Parathyroid adenoma (tissue), 2 donors: ENCODE measurements at regions not wholly inside any gene's neighbourhood (a gene's known extent, or its start where the extent isn't known, plus 50 kb on each side); places are given as distances from the start of the nearest gene placed in this dataset.
"Not testable (repeated sequence)": the region's sequence is repeated elsewhere in the genome, so short reads cannot be mapped to it uniquely, and the experiment has no call there.

ENCODE experiments used
- H2AFZ ChIP-seq: fragments of 300-600 bp; sonication (generic); one replicate; pipeline ENCODE4 v1.7.0; 2017; ENCODE audit warnings: antibody characterized with exemption, mild to moderate bottlenecking
- H3K27ac ChIP-seq: fragments of 300-600 bp; sonication (generic); one replicate; pipeline ENCODE4 v1.7.0; 2017
- H3K27me3 ChIP-seq: fragments of 300-600 bp; sonication (generic); one replicate; pipeline ENCODE4 v1.7.0; 2017; ENCODE audit warnings: low read length; ENCODE audit not compliant: control insufficient read depth, insufficient read depth
- H3K36me3 ChIP-seq: fragments of 300-600 bp; sonication (generic); one replicate; pipeline ENCODE4 v1.7.0; 2017; ENCODE audit warnings: low read length; ENCODE audit not compliant: control insufficient read depth, insufficient read depth
- H3K4me1 ChIP-seq: fragments of 300-600 bp; sonication (generic); one replicate; pipeline ENCODE4 v1.7.0; 2017; ENCODE audit warnings: control low read depth
- H3K4me2 ChIP-seq: fragments of 300-600 bp; sonication (generic); one replicate; pipeline ENCODE4 v1.7.0; 2017; ENCODE audit warnings: low read length
- H3K4me3 ChIP-seq: fragments of 300-600 bp; sonication (generic); one replicate; pipeline ENCODE4 v1.7.0; 2017; ENCODE audit warnings: low read depth, low read length
- H3K79me2 ChIP-seq: fragments of 300-600 bp; sonication (generic); one replicate; pipeline ENCODE4 v1.7.0; 2017; ENCODE audit warnings: control low read depth
- H3K9ac ChIP-seq: fragments of 300-600 bp; sonication (generic); one replicate; pipeline ENCODE4 v1.7.0; 2017; ENCODE audit warnings: mild to moderate bottlenecking
- H3K9me3 ChIP-seq: fragments of 300-600 bp; sonication (generic); one replicate; pipeline ENCODE4 v1.7.0; 2017; ENCODE audit warnings: low read length; ENCODE audit not compliant: control insufficient read depth
- CTCF ChIP-seq: fragments of 300-600 bp; sonication (generic); IDR thresholded peaks from one replicate; pipeline ENCODE4 v1.7.0; 2017; ENCODE audit warnings: antibody characterized with exemption, mild to moderate bottlenecking
- donor health status: primary hyperparathyroidism.

DNA sequence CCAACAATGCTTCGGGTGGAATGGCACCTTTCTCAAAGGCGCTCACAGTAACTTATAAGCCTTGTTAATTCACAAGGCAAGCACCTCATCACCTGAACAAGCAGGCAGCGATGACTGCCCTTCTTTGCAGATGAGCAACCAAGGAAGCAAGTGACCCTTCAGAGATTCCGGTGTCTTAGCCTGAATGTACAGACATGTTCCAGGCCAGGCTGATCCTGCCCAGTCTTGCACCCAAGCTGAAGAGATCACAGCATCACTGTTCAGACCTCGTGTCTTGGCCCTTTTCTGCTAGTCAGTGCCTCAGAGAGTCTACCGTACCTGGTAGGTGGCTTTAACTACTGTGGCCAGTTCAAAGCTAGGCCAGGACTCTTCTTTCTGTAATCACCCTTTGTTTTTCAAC is 94.7 kb upstream of the ERCC6L2 start:
- Histone ChIP-seq H3K9ac (no peak overlapping the region), H3K4me1 (no peaks in the 10 kb centered on the region), H3K36me3 (no peaks in the 10 kb centered on the region), H3K4me2 (no peak overlapping the region), H3K27me3 (no peaks in the 10 kb centered on the region), H3K27ac (no peak overlapping the region), H2AFZ (no peak overlapping the region), H3K4me3 (no peak overlapping the region), H3K79me2 (no peaks in the 10 kb centered on the region), H3K9me3 (no peaks in the 10 kb centered on the region)
- TF ChIP-seq CTCF = no peak

DNA sequence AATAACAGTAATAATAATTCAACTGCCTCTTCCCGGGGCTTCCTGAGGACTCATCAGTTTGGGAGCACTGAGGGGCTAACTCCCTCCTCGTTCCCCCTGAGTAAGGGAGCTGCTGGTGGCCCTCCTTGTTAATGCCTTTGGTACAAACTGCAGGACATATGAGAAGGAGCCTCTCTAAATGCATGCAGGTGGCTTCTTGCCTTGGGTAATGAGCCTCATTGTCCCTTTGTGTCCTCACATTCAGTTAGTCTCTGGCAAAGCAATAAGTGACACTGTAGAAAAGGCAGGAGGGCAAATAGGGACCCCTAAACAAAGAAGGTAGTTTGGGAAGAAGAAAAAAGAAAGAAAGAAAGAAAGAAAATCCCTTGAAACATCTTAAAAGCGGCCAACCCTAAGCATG is 95.4 kb upstream of the ERCC6L2 start:
- Histone ChIP-seq H2AFZ (no peak overlapping the region), H3K36me3 (no peaks in the 10 kb centered on the region), H3K27me3 (no peaks in the 10 kb centered on the region), H3K27ac (no peak overlapping the region), H3K4me1 (no peaks in the 10 kb centered on the region), H3K4me3 (no peak overlapping the region), H3K9ac (no peak overlapping the region), H3K9me3 (no peaks in the 10 kb centered on the region), H3K79me2 (no peaks in the 10 kb centered on the region), H3K4me2 (no peak overlapping the region)
- TF ChIP-seq CTCF = no peak

DNA sequence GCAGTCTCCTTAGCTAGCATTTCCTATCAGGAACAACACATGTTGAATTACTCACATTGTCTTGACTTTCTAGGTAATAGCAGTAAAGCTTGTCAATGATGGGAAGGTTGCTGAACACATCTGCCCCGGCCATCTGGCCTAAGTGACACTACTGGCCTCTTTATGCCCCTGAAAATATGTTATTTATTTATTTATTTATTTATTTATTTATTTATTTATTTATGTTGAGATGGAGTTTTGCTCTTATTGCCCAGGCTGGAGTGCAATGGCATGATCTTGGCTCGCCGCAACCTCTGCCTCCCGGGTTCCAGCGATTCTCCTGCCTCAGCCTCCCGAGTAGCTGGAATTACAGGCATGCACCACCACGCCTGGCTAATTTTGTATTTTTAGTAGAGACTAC is 95.9 kb upstream of the ERCC6L2 start:
- not testable (repeated sequence) for H2AFZ ChIP-seq, H3K27ac ChIP-seq, H3K36me3 ChIP-seq, H3K4me1 ChIP-seq, H3K4me3 ChIP-seq, H3K9ac ChIP-seq, H3K79me2 ChIP-seq, H3K27me3 ChIP-seq, H3K4me2 ChIP-seq, H3K9me3 ChIP-seq

DNA sequence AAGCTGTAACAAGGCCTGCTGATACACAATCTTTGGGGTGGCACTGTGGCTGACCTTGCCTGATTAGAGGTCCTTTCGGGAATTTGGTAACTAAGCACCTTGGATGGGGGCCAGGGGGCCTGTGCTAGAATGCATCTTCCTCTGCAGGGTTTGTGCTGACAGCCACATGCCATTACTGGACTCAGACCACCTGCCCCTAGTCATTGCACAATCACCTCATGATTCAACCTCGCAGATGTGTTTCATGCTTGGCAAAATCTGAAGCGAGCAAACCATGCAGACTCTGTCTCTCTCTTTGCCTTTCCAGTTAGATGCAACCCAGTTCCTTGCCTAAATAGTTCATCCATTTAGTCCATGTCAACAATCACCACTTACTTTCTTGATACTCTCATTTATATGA is 96.5 kb upstream of the ERCC6L2 start:
- H3K27ac ChIP-seq = no peak overlapping the region
- no peaks in the 10 kb centered on the region for H3K9me3 ChIP-seq
- no peaks in the 10 kb centered on the region for H3K36me3 ChIP-seq
- no peaks in the 10 kb centered on the region for H3K27me3 ChIP-seq
- no peak for TF ChIP-seq CTCF
- no peak overlapping the region for H3K4me3 ChIP-seq
- H3K9ac ChIP-seq = no peak overlapping the region
- H3K79me2 ChIP-seq = no peaks in the 10 kb centered on the region
- H3K4me1 ChIP-seq = no peaks in the 10 kb centered on the region
- no peak overlapping the region for H3K4me2 ChIP-seq
- H2AFZ ChIP-seq = no peak overlapping the region

DNA sequence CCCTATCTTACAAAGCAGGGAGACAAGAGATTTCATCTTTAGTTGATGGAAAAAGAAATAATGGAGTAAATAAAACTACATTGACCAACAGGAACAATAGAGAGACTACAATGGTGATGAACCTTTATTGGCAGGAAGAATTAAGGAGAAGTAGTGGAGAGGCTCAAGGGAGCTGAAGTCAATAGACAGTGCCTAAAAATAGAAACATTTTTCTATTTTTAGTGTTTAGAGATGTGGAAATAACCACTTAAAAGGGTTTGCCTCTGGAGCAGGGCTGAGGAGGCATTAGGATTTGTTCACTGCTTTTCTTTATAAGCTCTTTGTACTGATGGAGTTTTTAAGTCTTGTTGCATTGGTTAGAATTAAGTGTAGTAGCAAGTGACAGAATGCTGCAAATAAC is 98.4 kb upstream of the ERCC6L2 start:
- Histone ChIP-seq H3K4me1 (no peaks in the 10 kb centered on the region), H3K4me3 (no peak overlapping the region), H3K27ac (no peak overlapping the region), H3K36me3 (no peaks in the 10 kb centered on the region), H3K27me3 (no peaks in the 10 kb centered on the region), H3K4me2 (no peak overlapping the region), H3K9me3 (no peaks in the 10 kb centered on the region), H3K79me2 (no peaks in the 10 kb centered on the region), H2AFZ (no peak overlapping the region), H3K9ac (no peak overlapping the region)
- no peak for TF ChIP-seq CTCF
